Left lung (tissue), 4 donors: ENCODE measurements at regions not wholly inside any gene's neighbourhood (a gene's known extent, or its start where the extent isn't known, plus 50 kb on each side); places are given as distances from the start of the nearest gene placed in this dataset.
"Not testable (repeated sequence)": the region's sequence is repeated elsewhere in the genome, so short reads cannot be mapped to it uniquely, and the experiment has no call there.

Source experiments
- ATAC-seq: fragments of 200-7000 bp; cut with Tn5 transposase; one replicate; pipeline ENCODE4 v1.9.1; 2020; ENCODE audit warnings: moderate library complexity
- DNase-seq, 4 donors: peaks; one replicate each; pipeline ENCODE4 v3.0.0-alpha.2; 2013 to 2020
- H3K27ac ChIP-seq, 2 donors: fragments of 200-600 bp; sonication (generic) in 1 of 2; one replicate each; pipeline versions ENCODE4 v1.5.0 to v1.8.0; 2020 to 2021
- H3K27me3 ChIP-seq, 2 donors: fragments of 200-600 bp; sonication (generic) in 1 of 2; one replicate each; pipeline versions ENCODE4 v1.5.0 to v1.8.0; 2020 to 2021
- H3K36me3 ChIP-seq, 2 donors: fragments of 200-600 bp; sonication (generic) in 1 of 2; one replicate each; pipeline versions ENCODE4 v1.5.0 to v1.8.0; 2020 to 2021
- H3K4me1 ChIP-seq, 2 donors: fragments of 200-600 bp; one replicate each; pipeline ENCODE4 v1.8.0; 2021
- H3K4me3 ChIP-seq, 2 donors: fragments of 200-600 bp; sonication (generic) in 1 of 2; one replicate each; pipeline versions ENCODE4 v1.5.0 to v1.8.0; 2020 to 2021; ENCODE audit warnings: mild to moderate bottlenecking in 1 of 2
- H3K9me3 ChIP-seq, 2 donors: fragments of 200-600 bp; sonication (generic) in 1 of 2; one replicate each; pipeline versions ENCODE4 v1.5.0 to v1.8.0; 2020 to 2021
- intact Hi-C, 2 donors: fragments of 100-400 bp; cut with DNase I; formaldehyde crosslinking; loops; one replicate each; pipeline versions ENCODE4 v1.11.2 to v1.14.2; 2022
- TF ChIP-seq, protein P1 (sequence below), 2 donors: fragments of 200-600 bp; sonication (generic) in 1 of 2; IDR thresholded peaks; one replicate each; pipeline versions ENCODE4 v1.5.0 to v1.8.0; 2021; ENCODE audit warnings: antibody characterized with exemption in 2 of 2
- donor health status: DM: no; HTN: yes; CAD: no.
- donor health status: DM: no; HTN: no; CAD: no.

DNA sequence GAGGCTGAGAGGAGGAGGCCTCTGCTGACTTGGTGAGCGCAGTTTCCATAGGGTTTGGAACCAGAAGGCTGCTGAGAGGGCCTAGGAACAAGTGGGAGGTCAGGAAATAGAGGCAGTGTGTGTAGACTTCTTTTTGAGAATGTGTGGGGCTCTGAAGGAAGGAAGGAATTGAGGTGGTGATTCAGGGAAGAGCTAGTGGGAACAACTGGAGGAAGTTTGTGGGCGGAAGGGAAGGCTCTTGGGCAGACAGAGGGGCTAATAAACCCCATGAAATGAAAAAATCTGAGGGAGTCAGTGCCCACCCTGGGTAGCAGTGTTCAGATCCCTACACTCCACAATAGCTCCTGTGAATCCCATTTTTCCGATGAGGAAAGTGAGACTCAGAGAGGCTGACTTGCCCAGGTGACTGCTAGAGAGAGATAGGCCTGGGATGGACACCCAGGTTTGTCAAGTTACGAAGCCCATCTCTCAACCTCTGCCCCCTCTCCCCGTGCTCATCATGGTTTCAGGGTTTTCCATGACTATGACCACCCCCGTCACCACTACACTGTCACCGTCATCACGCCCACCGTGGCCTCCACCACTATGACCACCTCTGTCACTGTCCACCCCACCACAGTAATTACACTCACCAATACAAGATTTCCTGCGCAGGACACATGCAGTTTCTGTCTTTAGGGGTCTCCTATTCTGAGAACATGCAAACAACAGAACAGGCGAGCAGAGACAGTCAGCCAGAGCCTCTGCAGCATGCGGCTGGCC lies 106.4 kb downstream of the MRPL14 start:
- DNase-seq, result no peak
- Histone ChIP-seq H3K4me3 (no peak overlapping the region), H3K27me3 (peaks cover 0 to 5% of the 10 kb centered on the region in 2 donors), H3K27ac (no peak overlapping the region), H3K36me3 (no peaks in the 10 kb centered on the region), H3K9me3 (no peaks in the 10 kb centered on the region), H3K4me1 (no peaks in the 10 kb centered on the region)
- intact Hi-C loops, result no loop called here
- no peak for ATAC-seq
- TF ChIP-seq, protein P1, sequence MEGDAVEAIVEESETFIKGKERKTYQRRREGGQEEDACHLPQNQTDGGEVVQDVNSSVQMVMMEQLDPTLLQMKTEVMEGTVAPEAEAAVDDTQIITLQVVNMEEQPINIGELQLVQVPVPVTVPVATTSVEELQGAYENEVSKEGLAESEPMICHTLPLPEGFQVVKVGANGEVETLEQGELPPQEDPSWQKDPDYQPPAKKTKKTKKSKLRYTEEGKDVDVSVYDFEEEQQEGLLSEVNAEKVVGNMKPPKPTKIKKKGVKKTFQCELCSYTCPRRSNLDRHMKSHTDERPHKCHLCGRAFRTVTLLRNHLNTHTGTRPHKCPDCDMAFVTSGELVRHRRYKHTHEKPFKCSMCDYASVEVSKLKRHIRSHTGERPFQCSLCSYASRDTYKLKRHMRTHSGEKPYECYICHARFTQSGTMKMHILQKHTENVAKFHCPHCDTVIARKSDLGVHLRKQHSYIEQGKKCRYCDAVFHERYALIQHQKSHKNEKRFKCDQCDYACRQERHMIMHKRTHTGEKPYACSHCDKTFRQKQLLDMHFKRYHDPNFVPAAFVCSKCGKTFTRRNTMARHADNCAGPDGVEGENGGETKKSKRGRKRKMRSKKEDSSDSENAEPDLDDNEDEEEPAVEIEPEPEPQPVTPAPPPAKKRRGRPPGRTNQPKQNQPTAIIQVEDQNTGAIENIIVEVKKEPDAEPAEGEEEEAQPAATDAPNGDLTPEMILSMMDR (IDR thresholded peaks at IDR 0.05), result no peak

DNA sequence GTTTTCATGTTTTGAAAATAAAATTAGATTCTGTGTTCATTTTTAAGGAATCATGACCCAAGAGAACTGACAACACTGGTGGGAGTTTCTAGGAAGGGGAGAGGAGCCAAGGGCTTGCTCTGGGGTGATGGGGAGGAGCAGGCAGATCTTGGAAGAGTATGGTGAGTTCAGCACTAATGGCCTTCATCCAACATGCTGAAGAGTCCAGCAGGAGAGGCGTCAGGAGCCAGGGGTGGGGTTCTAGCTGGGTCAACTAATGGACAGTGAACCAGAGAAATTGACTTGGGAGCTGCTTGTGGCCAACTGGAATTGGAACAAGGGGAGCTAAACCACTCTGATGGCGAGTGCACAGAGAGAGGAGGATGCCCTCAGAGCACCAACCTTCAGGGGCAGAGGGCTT lies 107.1 kb downstream of the MRPL14 start:
- Histone ChIP-seq H3K27ac (no peak overlapping the region), H3K9me3 (no peaks in the 10 kb centered on the region), H3K4me1 (no peaks in the 10 kb centered on the region), H3K27me3 (peaks cover 0 to 5% of the 10 kb centered on the region in 2 donors), H3K4me3 (no peak overlapping the region), H3K36me3 (no peaks in the 10 kb centered on the region)
- ATAC-seq, result peak; percentile 43
- peak in 1 of 4 donors; percentile 43 for DNase-seq
- intact Hi-C loops, result no loop called here
- TF ChIP-seq, protein P1 (IDR thresholded peaks at IDR 0.05), result no peak

DNA sequence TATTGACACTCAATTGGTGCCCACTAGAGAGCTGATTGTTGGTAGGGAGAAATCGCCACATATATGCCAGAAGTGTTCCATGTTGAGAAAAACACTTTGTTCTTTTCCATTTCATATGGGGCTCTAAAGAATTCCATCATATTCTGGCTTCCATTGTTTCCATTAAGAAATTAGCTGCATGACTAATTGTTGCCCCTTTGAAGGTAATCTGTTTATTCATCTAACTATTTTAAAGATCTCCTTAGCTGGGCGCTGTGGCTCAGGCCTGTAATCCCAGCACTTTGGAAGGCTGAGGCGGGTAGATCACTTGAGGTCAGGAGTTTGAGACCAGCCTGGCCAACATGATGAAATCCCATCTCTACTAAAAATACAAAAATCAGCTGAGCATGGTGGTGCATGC lies 109.9 kb downstream of the MRPL14 start:
- ATAC-seq, DNase-seq, H3K27me3 ChIP-seq, intact Hi-C loops, H3K4me3 ChIP-seq, H3K36me3 ChIP-seq, H3K4me1 ChIP-seq, H3K27ac ChIP-seq: not testable (repeated sequence)
- peaks cover 0 to 12% of the 10 kb centered on the region in 2 donors for H3K9me3 ChIP-seq

DNA sequence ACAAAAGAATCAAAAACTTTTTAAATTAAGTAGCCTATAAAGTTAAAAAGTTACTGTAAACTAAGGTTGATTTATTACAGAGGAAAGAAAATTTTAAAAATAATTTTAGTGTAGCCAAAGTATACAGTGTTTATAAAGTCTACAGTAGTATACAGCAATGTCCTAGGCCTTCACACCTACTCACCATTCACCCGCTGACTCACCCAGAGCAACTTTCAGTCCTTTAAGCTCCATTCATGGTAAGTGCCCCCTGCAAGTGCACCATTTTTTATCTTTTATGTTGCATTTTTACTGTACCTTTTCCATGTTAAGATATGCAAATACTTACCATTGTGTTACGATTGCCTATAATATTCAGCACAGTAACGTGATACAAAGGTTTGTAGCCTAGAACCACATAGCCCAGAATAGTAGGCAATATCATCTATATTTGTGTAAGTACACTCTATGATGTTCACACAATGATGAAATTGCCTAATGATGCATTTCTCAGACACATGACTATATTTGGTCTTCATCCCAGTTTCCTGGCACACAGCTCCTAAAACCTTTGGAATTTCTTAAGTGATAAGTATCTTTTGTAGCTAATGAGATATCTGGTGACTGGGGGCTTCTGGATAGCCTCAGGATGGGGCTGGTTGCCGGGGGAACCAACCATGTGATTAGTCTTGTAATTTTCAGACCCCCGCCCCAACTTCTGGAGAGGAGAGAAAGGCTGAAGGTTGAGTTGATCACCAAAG lies 111.0 kb downstream of the MRPL14 start:
- no peak overlapping the region for H3K27ac ChIP-seq
- intact Hi-C loops, result no loop called here

DNA sequence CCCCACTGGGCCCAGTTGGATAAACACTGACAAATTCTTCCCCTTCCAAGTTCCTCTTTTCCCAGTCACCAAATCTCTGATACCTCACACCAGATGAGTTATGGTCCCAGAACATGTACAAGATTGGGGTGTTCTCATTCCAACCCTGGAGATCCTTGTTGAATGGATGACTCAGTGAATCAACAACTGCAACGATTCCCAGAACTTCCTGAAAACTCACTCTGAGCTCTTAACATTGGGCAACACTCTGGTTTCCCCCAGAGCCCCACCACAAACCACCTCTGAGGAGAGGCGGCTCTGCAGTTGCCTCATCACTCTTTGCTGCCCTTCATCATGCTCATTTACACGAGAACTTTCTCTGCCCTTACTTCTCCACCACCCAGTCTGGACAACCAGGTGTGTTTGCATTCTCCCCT lies 115.2 kb downstream of the MRPL14 start:
- Histone ChIP-seq H3K36me3 (no peaks in the 10 kb centered on the region), H3K27ac (peak overlapping the region in 1 of 2 donors; percentile 8), H3K27me3 (peaks cover 0 to 34% of the 10 kb centered on the region in 2 donors), H3K4me1 (peaks cover 0 to 28% of the 10 kb centered on the region in 2 donors), H3K4me3 (no peak overlapping the region), H3K9me3 (peaks cover 0 to 14% of the 10 kb centered on the region in 2 donors)
- peak; percentile 55 for ATAC-seq
- TF ChIP-seq, protein P1 (IDR thresholded peaks at IDR 0.05), result no peak
- DNase-seq, result peak in 1 of 4 donors; percentile 65
- intact Hi-C loops, result no loop called here

More for the DNA sequence above, 111.0 kb downstream of the MRPL14 start:
- no peaks in the 10 kb centered on the region for H3K36me3 ChIP-seq
- TF ChIP-seq, protein P1 (IDR thresholded peaks at IDR 0.05), result no peak
- no peaks in the 10 kb centered on the region for H3K27me3 ChIP-seq
- peak in 2 of 4 donors; percentile 37 to 56 for DNase-seq
- ATAC-seq, result no peak
- H3K4me1 ChIP-seq, result peaks cover 0 to 15% of the 10 kb centered on the region in 2 donors
- H3K9me3 ChIP-seq, result peaks cover 0 to 14% of the 10 kb centered on the region in 2 donors
- no peak overlapping the region for H3K4me3 ChIP-seq
